SU-DHL-6 (cell line): ENCODE measurements at regions not wholly inside any gene's neighbourhood (a gene's known extent, or its start where the extent isn't known, plus 50 kb on each side); places are given as distances from the start of the nearest gene placed in this dataset.

ENCODE experiments used
- H2AFZ ChIP-seq: fragments of 200-600 bp; sonication (generic); 2 replicates; pipeline ENCODE4 v1.6.1; 2014; ENCODE audit warnings: low read depth, mild to moderate bottlenecking, moderate library complexity, mixed read lengths, antibody characterized with exemption, low read length; ENCODE audit not compliant: severe bottlenecking
- H3F3A ChIP-seq: fragments of 200-600 bp; shearing (Covaris generic); 2 replicates; pipeline ENCODE4 v1.6.0; 2016; ENCODE audit warnings: antibody characterized with exemption, mild to moderate bottlenecking; ENCODE audit not compliant: insufficient read depth
- H3K27ac ChIP-seq: fragments of 200-600 bp; sonication (generic); 2 replicates; pipeline ENCODE4 v1.5.1; 2016; ENCODE audit warnings: low read depth, mild to moderate bottlenecking, low read length, moderate library complexity, mixed read lengths
- H3K27me3 ChIP-seq: fragments of 200-600 bp; sonication (generic), shearing (Covaris generic); 2 replicates; pipeline ENCODE4 v1.6.0; 2014; ENCODE audit warnings: mild to moderate bottlenecking, low read length
- H3K36me3 ChIP-seq: fragments of 200-600 bp; sonication (generic); 2 replicates; pipeline ENCODE4 v1.6.1; 2014; ENCODE audit warnings: mild to moderate bottlenecking, low read length, mixed read lengths
- H3K4me2 ChIP-seq: fragments of 300-600, 200-600 bp; shearing (Covaris generic), sonication (generic); 2 replicates; pipeline ENCODE4 v1.6.0; 2014; ENCODE audit warnings: low read length, low read depth, mild to moderate bottlenecking; ENCODE audit not compliant: poor library complexity, severe bottlenecking
- H3K4me3 ChIP-seq: fragments of 200-600 bp; sonication (generic); 2 replicates; pipeline ENCODE4 v1.5.1; 2014; ENCODE audit warnings: antibody characterized with exemption, low read length, mild to moderate bottlenecking, mixed read lengths; ENCODE audit not compliant: insufficient read depth, poor library complexity, severe bottlenecking
- H3K79me2 ChIP-seq: fragments of 200-600 bp; sonication (generic); 2 replicates; pipeline ENCODE4 v1.6.1; 2014; ENCODE audit warnings: mild to moderate bottlenecking, low read length, moderate library complexity; ENCODE audit not compliant: insufficient read depth
- H3K9ac ChIP-seq: fragments of 200-600 bp; sonication (generic); 2 replicates; pipeline ENCODE4 v1.7.0; 2014; ENCODE audit warnings: mild to moderate bottlenecking, low read length
- H3K9me2 ChIP-seq: fragments of 200-600 bp; sonication (generic); replicated peaks from 2 replicates; pipeline ENCODE4 v1.6.1; 2014; ENCODE audit warnings: low read length; ENCODE audit not compliant: insufficient read depth
- H3K9me3 ChIP-seq: fragments of 200-600 bp; sonication (generic); 2 replicates; pipeline ENCODE4 v1.6.1; 2014; ENCODE audit warnings: low read length, mixed read lengths; ENCODE audit not compliant: insufficient read depth
- H4K20me1 ChIP-seq: fragments of 200-600 bp; sonication (generic); 2 replicates; pipeline ENCODE4 v1.6.1; 2014; ENCODE audit warnings: low read depth, mild to moderate bottlenecking, antibody characterized with exemption, low read length, moderate library complexity, mixed read lengths
- EZH2phosphoT487 ChIP-seq: fragments of 200-600 bp; sonication (generic), shearing (Covaris generic); conservative IDR thresholded peaks from 2 replicates; pipeline ENCODE4 v1.6.1; 2018; ENCODE audit warnings: mild to moderate bottlenecking, antibody characterized with exemption, low read length, moderate library complexity, mixed read lengths
- TF ChIP-seq, protein P1 (sequence below): fragments of 200-600 bp; sonication (generic); IDR thresholded peaks from one replicate; pipeline ENCODE4 v1.5.1; 2017; ENCODE audit warnings: antibody characterized with exemption, mild to moderate bottlenecking, low read length, moderate library complexity; ENCODE audit not compliant: insufficient read depth, poor library complexity, severe bottlenecking

DNA sequence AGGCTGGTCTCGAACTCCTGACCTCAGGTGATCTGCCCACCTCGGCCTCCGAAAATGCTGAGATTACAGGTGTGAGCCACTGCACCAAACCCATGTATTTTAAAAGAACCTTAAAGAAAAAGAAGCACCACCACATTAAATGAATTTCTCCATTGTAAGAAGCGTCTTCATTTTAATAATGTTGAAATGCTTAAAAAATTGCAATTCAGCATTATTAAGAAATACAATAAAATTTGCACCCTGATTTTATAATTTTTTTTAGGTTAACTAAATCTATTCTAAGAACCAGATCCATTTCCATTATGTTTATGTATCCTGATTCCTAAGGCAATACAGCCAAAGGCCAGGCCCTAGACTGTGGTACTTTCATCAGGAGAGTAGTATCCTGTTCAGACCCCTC lies 167.2 kb downstream of the BTC start:
- Histone ChIP-seq H3K27me3 (no peaks in the 10 kb centered on the region), H3K27ac (no peak overlapping the region), H3K4me3 (no peak overlapping the region), H3K4me2 (no peak overlapping the region), H4K20me1 (no peaks in the 10 kb centered on the region), H3F3A (no peaks in the 10 kb centered on the region), H3K9me3 (no peaks in the 10 kb centered on the region), H2AFZ (no peak overlapping the region), H3K9me2 (no peaks in the 10 kb centered on the region), H3K36me3 (no peaks in the 10 kb centered on the region), H3K9ac (no peak overlapping the region), H3K79me2 (no peaks in the 10 kb centered on the region)
- TF ChIP-seq EZH2phosphoT487: no peak

- no peak overlapping the region for H3K9ac ChIP-seq
- H3K36me3 ChIP-seq: no peaks in the 10 kb centered on the region
- no peak overlapping the region for H3K4me3 ChIP-seq
- H3K4me2 ChIP-seq: no peak overlapping the region
- H3K27me3 ChIP-seq: no peaks in the 10 kb centered on the region
- H4K20me1 ChIP-seq: no peaks in the 10 kb centered on the region
- H3K9me2 ChIP-seq: no peaks in the 10 kb centered on the region
- H3K79me2 ChIP-seq: no peaks in the 10 kb centered on the region
- no peaks in the 10 kb centered on the region for H3K9me3 ChIP-seq
- no peaks in the 10 kb centered on the region for H3F3A ChIP-seq
- H2AFZ ChIP-seq: no peak overlapping the region
- no peak overlapping the region for H3K27ac ChIP-seq
- no peak for TF ChIP-seq EZH2phosphoT487
- TF ChIP-seq, protein P1, sequence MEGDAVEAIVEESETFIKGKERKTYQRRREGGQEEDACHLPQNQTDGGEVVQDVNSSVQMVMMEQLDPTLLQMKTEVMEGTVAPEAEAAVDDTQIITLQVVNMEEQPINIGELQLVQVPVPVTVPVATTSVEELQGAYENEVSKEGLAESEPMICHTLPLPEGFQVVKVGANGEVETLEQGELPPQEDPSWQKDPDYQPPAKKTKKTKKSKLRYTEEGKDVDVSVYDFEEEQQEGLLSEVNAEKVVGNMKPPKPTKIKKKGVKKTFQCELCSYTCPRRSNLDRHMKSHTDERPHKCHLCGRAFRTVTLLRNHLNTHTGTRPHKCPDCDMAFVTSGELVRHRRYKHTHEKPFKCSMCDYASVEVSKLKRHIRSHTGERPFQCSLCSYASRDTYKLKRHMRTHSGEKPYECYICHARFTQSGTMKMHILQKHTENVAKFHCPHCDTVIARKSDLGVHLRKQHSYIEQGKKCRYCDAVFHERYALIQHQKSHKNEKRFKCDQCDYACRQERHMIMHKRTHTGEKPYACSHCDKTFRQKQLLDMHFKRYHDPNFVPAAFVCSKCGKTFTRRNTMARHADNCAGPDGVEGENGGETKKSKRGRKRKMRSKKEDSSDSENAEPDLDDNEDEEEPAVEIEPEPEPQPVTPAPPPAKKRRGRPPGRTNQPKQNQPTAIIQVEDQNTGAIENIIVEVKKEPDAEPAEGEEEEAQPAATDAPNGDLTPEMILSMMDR: no peak
Measured at GRCh38 chr4:74627504-74627903, 166.8 kb downstream of the BTC start.

GRCh38 chr4:74628852-74629620 lies 165.3 kb downstream of the BTC start:
- H3K27me3 ChIP-seq: no peaks in the 10 kb centered on the region
- TF ChIP-seq EZH2phosphoT487: no peak
- TF ChIP-seq, protein P1: no peak
- no peaks in the 10 kb centered on the region for H3K36me3 ChIP-seq
- H3K4me3 ChIP-seq: no peak overlapping the region
- no peaks in the 10 kb centered on the region for H4K20me1 ChIP-seq
- no peaks in the 10 kb centered on the region for H3F3A ChIP-seq
- H3K4me2 ChIP-seq: no peak overlapping the region
- H3K9me3 ChIP-seq: no peaks in the 10 kb centered on the region
- no peak overlapping the region for H3K9ac ChIP-seq
- H3K79me2 ChIP-seq: no peaks in the 10 kb centered on the region
- H3K9me2 ChIP-seq: no peaks in the 10 kb centered on the region
- no peak overlapping the region for H2AFZ ChIP-seq
- H3K27ac ChIP-seq: no peak overlapping the region

GRCh38 chr4:74630551-74630950 lies 163.8 kb downstream of the BTC start:
- Histone ChIP-seq H3K27ac (no peak overlapping the region), H3K9me2 (no peaks in the 10 kb centered on the region), H3K36me3 (no peaks in the 10 kb centered on the region), H3K4me3 (no peak overlapping the region), H3K9ac (no peak overlapping the region), H3F3A (no peaks in the 10 kb centered on the region), H2AFZ (no peak overlapping the region), H3K9me3 (no peaks in the 10 kb centered on the region), H3K79me2 (no peaks in the 10 kb centered on the region), H3K4me2 (no peak overlapping the region), H3K27me3 (no peaks in the 10 kb centered on the region), H4K20me1 (no peaks in the 10 kb centered on the region)
- TF ChIP-seq EZH2phosphoT487: no peak
- TF ChIP-seq, protein P1: no peak
